OCI-LY1 (cell line): ENCODE measurements at regions not wholly inside any gene's neighbourhood (a gene's known extent, or its start where the extent isn't known, plus 50 kb on each side); places are given as distances from the start of the nearest gene placed in this dataset.

ENCODE experiments used
- H2AFZ ChIP-seq: fragments of 200-600 bp; sonication (generic), shearing (Covaris generic); 2 replicates; pipeline ENCODE4 v1.6.0; 2014; ENCODE audit warnings: antibody characterized with exemption, mild to moderate bottlenecking, low read length
- H3F3A ChIP-seq: fragments of 200-600 bp; sonication (generic), shearing (Covaris generic); 2 replicates; pipeline ENCODE4 v1.6.0; 2014; ENCODE audit warnings: mild to moderate bottlenecking, antibody characterized with exemption, low read length, moderate library complexity; ENCODE audit not compliant: insufficient read depth
- H3K27ac ChIP-seq: fragments of 200-600 bp; sonication (generic); 2 replicates; pipeline ENCODE4 v1.5.1; 2014; ENCODE audit warnings: low read length, mixed run types, mild to moderate bottlenecking, low read depth; ENCODE audit not compliant: poor library complexity, severe bottlenecking
- H3K27me3 ChIP-seq: fragments of 200-600 bp; sonication (generic); 2 replicates; pipeline ENCODE4 v1.6.0; 2014; ENCODE audit warnings: antibody characterized with exemption, mild to moderate bottlenecking, low read length, moderate library complexity; ENCODE audit not compliant: insufficient read depth
- H3K36me3 ChIP-seq: fragments of 200-600 bp; sonication (generic); 2 replicates; pipeline ENCODE4 v1.6.1; 2014; ENCODE audit warnings: mild to moderate bottlenecking, antibody characterized with exemption, low read length, moderate library complexity, mixed read lengths; ENCODE audit not compliant: insufficient read depth
- H3K4me1 ChIP-seq: fragments of 200-600 bp; sonication (generic); 2 replicates; pipeline ENCODE4 v1.5.1; 2014; ENCODE audit warnings: mild to moderate bottlenecking, low read length, moderate library complexity; ENCODE audit not compliant: insufficient read depth, severe bottlenecking
- H3K4me2 ChIP-seq: fragments of 200-600 bp; sonication (generic), shearing (Covaris generic); 2 replicates; pipeline ENCODE4 v1.6.1; 2014; ENCODE audit warnings: low read length
- H3K4me3 ChIP-seq: fragments of 200-600 bp; sonication (generic); 2 replicates; pipeline ENCODE4 v1.5.1; 2014; ENCODE audit warnings: low read length, low read depth, mild to moderate bottlenecking, mixed read lengths; ENCODE audit not compliant: poor library complexity, severe bottlenecking
- H3K79me2 ChIP-seq: fragments of 200-600 bp; shearing (Covaris generic); 2 replicates; pipeline ENCODE4 v1.6.1; 2016; ENCODE audit warnings: mixed run types, low read length, mixed read lengths; ENCODE audit not compliant: insufficient read depth
- H3K9ac ChIP-seq: fragments of 200-600 bp; sonication (generic), shearing (Covaris generic); 2 replicates; pipeline ENCODE4 v1.6.1; 2014; ENCODE audit warnings: mild to moderate bottlenecking, low read length, mixed read lengths
- H3K9me2 ChIP-seq: fragments of 200-600 bp; sonication (generic), shearing (Covaris generic); 2 replicates; pipeline ENCODE4 v1.6.1; 2014; ENCODE audit warnings: low read depth, mild to moderate bottlenecking, low read length, mixed read lengths
- H3K9me3 ChIP-seq: fragments of 200-600 bp; shearing (Covaris generic); 2 replicates; pipeline ENCODE4 v1.6.1; 2014; ENCODE audit warnings: low read length, mixed read lengths
- H4K20me1 ChIP-seq: fragments of 200-600 bp; sonication (generic), shearing (Covaris generic); 2 replicates; pipeline ENCODE4 v1.6.0; 2016; ENCODE audit warnings: mild to moderate bottlenecking, low read length; ENCODE audit not compliant: insufficient read depth
- CTCF ChIP-seq: fragments of 200-600 bp; sonication (generic), shearing (Covaris generic); IDR thresholded peaks from 2 replicates; pipeline ENCODE4 v1.5.1; 2017; ENCODE audit warnings: mild to moderate bottlenecking, antibody characterized with exemption, low read length, moderate library complexity, mixed read lengths
- EZH2 ChIP-seq: fragments of 200-600 bp; sonication (generic), shearing (Covaris generic); IDR thresholded peaks from 2 replicates; pipeline ENCODE4 v1.8.0; 2017; ENCODE audit warnings: borderline replicate concordance, mixed run types, mild to moderate bottlenecking, antibody characterized with exemption, low read length, moderate library complexity, mixed read lengths

GRCh38 chr12:77493302-77494168, 337.2 kb upstream of the NAV3 start:
- Histone ChIP-seq H2AFZ (no peak overlapping the region), H3K27ac (no peak overlapping the region), H3K79me2 (no peaks in the 10 kb centered on the region), H3K4me3 (no peak overlapping the region), H3K9me2 (no peaks in the 10 kb centered on the region), H4K20me1 (no peaks in the 10 kb centered on the region), H3F3A (no peaks in the 10 kb centered on the region), H3K27me3 (no peaks in the 10 kb centered on the region), H3K4me2 (no peak overlapping the region), H3K9me3 (no peaks in the 10 kb centered on the region), H3K36me3 (no peaks in the 10 kb centered on the region), H3K9ac (no peak overlapping the region), H3K4me1 (no peaks in the 10 kb centered on the region)
- TF ChIP-seq CTCF (no peak), EZH2 (no peak)

GRCh38 chr12:77492536-77492935, 338.2 kb upstream of the NAV3 start:
- Histone ChIP-seq H2AFZ (no peak overlapping the region), H3K36me3 (no peaks in the 10 kb centered on the region), H3K4me2 (no peak overlapping the region), H3K4me3 (no peak overlapping the region), H4K20me1 (no peaks in the 10 kb centered on the region), H3K27me3 (no peaks in the 10 kb centered on the region), H3F3A (no peaks in the 10 kb centered on the region), H3K9ac (no peak overlapping the region), H3K9me2 (no peaks in the 10 kb centered on the region), H3K9me3 (no peaks in the 10 kb centered on the region), H3K4me1 (no peaks in the 10 kb centered on the region), H3K27ac (no peak overlapping the region), H3K79me2 (no peaks in the 10 kb centered on the region)
- TF ChIP-seq EZH2, result no peak
- TF ChIP-seq CTCF, result no peak

- no peaks in the 10 kb centered on the region for H4K20me1 ChIP-seq
- no peaks in the 10 kb centered on the region for H3K79me2 ChIP-seq
- no peaks in the 10 kb centered on the region for H3F3A ChIP-seq
- TF ChIP-seq EZH2 (no peak), CTCF (no peak)
- H3K4me2 ChIP-seq, result no peak overlapping the region
- H3K4me3 ChIP-seq, result no peak overlapping the region
- no peak overlapping the region for H3K9ac ChIP-seq
- no peaks in the 10 kb centered on the region for H3K27me3 ChIP-seq
- no peaks in the 10 kb centered on the region for H3K36me3 ChIP-seq
- H3K9me3 ChIP-seq, result no peaks in the 10 kb centered on the region
- H2AFZ ChIP-seq, result no peak overlapping the region
- no peaks in the 10 kb centered on the region for H3K4me1 ChIP-seq
- no peaks in the 10 kb centered on the region for H3K9me2 ChIP-seq
- no peak overlapping the region for H3K27ac ChIP-seq
Measured at GRCh38 chr12:77489331-77489970, 341.2 kb upstream of the NAV3 start.
